Activated T-cell treated with anti-CD3 and anti-CD28 coated beads, Interleukin-2, amount 50 U/mL, for 1 hour (primary cell): ENCODE measurements at regions not wholly inside any gene's neighbourhood (a gene's known extent, or its start where the extent isn't known, plus 50 kb on each side); places are given as distances from the start of the nearest gene placed in this dataset.
A peak's percentile ranks its signal among the peaks of the same experiment; 100 is the strongest.
"Not testable (repeated sequence)": the region's sequence is repeated elsewhere in the genome, so short reads cannot be mapped to it uniquely, and the experiment has no call there.

Source experiments
- DNase-seq: peaks from one replicate; pipeline ENCODE4 v3.0.0-alpha.2; 2020

DNA sequence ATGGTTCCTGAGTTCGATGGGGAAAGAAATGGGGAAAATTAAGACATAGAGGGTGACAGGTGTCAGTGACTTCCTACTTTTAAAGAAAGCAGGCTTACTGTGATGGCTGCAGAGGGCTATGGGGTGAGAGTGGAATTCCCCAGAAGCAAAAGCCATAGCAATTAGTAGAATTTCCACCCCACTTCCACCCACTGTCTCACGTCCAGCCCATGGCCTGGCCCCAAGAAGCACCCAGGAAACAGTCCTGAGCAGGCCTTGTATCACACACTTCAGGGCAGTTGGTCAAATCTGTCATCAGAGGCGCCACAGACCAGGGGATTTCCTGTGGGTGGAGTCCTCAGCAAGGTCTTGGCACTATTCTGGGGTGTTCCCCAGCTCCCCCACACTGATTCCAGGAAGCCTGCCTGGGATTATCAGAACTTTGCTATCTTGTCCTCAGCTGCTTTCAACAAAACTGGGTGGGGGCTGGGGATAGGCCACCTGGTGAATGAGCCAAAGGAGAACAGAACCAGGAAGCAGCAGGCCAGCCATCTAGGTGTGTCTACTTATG is 120.1 kb upstream of the CCND2 start:
- DNase-seq = peak; percentile 60

DNA sequence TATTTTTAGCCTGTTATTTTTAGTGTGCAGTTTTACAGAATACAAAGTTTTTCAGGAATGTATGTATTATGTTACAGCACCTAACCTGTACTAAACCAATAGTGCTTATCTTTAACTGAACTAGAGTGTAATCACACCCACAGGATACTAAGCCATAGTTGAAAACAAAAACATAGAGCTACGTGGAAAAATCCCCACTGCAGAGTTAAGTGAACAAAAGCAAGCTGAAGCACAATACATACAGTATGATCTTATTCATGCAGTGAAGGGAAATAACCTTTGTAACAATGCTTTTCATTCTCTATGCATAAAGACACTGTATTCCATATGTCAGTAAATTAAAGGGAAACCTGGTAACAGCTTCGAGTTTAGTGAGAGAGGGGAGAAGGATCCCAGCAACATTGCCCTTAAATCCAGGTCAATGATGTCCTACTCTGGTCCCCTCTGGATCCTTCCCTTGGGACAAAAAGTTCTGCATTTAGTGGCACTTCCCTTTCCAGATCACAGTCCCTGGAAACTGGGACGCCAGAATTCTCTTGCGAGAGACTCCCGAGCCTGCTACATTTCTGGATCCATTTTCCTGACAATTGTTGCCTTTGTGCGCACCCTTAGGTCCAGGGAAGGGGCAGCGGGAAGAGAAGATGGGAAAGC is 121.3 kb upstream of the CCND2 start:
- no peak for DNase-seq

DNA sequence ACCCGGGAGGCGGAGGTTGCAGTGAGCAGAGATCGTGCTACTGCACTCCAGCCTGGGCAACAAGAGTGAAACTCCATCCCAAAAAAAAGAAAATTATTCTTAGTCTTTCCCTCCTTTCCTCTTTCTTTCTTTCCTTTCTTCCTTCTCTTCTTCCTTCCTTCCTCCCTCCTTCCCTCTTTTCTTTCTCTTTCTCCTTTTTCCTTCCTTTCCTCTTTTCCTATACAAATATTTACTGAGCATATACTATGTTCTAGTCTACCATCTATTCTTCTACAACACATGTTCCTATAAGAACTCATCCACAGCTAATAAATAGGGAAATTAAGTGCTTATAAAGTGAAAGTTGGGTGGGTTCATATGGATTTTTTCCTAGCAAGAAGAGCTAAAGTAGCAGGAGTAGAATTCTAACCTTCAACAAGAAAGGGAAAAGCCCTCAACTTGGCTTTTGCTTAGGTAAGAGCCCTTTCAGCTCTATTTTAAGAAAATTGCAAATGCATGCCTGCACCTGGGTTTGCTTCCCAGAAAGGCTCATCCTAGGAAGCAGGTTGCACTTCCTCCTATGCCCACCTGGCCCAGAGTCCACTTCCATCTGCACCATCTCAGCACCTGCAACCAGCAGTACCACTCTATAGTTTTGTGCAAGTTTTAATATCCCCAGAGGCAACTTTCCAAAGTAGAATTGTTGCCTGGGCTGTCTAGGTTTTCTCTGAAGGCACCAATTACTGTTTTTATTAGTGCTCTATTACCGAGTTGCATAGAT is 122.0 kb upstream of the CCND2 start:
- DNase-seq = no peak

DNA sequence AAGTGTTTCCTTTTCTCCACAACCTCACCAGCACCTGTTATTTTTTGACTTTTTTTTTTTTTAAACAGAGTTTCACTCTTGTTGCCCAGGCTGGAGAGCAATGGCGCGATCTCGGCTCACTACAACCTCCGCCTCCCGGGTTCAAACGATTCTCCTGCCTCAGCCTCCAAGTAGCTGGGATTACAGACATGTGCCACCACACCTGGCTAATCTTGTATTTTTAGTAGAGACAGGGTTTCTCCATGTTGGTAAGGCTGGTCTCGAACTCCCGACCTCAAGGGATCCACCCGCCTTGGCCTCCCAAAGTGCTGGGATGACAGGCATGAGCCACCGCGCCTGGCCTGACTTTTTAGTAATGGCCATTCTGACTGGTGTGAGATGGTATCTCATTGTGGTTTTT is 123.2 kb upstream of the CCND2 start:
- DNase-seq = not testable (repeated sequence)

DNA sequence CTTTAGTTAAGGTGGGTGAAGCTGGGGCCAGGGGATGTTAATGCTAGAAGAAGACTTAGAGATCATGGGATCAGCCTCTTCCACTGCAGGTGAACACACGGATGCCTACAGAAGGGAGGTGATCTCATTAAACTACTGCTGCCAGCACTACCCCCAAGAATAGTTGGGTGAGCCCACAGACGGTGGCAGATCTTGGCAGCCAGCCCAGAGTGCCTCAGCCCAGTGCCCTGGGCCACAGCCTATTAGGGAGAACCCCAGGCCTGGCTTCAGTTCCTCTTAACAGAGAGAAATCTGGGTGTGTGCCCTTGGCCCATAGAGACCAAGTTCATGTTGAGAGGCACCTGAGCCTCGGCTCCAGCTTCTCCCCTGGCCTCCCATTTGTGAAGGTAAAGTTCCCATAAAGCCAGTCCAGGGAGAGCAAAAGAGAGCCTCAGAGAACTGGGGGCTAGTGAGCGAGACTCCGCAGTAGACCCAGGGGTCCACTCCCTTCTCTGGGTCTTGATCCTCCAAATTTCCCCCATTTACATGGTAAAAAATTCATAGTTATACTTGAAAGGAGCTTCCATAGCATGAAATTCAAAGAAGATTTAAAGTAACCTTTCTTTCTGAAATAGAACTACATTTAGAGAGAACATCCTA is 125.0 kb upstream of the CCND2 start:
- peak; percentile 51 for DNase-seq

DNA sequence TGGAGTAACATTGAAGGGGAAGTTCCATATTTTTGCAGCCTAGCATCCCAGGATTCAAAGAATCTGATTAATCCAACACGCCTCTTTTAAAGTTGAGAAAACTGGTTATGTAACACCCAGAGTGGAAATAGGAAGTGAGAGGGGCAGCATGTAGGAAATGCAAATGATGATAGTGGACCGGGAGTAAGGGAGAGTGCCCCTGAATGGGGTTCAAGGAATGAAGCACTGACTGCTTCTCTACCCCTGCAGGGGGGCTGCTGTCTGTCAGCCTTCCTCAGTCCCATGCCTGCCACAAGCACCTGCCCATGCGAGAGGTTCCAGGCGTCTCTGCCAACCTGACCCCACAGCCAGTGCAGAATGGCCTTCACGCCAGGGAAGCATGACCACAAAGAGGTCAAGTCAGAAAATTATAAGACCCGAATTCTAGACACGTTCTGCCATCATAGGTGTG is 126.5 kb upstream of the CCND2 start:
- no peak for DNase-seq

DNA sequence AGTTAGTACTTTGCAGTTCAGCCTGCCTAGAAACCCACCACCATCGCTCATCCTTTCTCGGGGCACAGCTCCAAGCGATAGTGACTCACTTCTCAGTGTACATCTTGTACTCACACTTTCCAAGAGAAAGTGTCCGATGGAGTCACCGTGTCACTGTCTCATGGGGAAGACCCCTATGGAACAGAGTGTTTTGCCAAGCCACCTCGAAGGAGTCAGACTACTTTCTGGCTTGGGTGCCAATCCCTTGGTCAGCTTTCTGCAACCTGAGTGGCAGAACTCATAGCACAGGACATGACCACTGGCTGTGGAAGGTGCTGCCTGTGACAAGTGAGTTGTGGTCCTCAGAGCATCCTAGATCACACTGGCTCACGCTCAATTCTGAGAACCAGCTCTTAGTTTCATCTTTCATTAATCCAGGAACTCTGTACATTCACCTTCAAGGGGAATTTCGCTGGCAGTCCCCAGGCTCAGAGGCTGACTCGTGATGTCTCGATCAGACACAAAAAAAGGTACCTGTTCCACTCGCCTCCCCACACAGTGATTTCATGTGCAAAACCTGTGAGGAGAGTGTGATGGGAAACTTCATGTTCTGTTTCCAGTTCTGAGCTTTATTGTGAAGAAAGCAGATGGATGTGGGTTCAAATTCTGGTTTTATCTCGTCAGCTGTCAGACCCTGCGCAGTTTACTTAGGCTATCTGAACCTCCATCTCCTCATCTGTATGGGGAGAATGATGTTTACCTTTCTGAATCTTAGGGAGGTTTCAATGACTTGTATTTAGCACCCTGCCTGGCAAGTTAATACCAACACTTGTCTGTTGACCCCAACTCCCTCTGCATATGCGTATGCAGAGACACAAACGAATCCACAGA is 127.3 kb upstream of the CCND2 start:
- DNase-seq = peak; percentile 47

DNA sequence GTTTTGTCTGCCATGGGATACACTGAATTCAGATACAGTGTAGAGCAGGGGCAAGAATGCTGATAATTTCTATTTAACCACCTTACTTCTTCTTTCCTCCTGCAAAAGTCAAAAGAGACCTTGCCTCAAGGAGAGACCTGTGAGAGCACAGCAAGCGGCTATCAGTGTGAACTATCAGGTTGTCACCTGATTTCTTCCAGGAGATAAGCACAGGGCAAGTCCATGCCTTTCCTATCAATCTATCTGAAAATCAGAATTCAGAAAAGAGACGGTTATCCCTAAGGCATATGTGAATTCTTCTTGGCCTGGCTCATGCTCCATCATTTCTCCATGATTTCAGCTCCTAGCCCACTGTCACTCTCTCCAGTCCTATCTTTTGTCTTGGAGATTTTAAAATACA is 128.9 kb upstream of the CCND2 start:
- DNase-seq = no peak

DNA sequence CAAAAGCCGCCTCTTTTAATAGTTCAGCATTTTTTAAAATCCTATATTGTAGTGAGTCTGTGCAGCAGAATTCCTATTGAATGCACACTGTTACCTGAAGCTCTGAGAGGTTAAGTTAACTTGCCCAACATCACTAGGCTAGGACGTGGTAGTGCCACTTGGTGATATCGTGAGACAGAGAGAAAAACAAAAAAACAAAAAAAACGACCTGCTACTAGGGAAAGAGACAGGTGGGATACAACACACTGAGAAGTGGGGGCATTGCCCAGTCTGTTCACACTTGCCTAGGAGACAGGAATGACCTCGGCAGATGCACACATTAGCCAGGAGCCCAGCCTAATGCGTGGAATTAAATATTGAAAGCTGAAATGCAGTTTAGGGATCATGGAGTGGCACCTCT is 129.7 kb upstream of the CCND2 start:
- peak; percentile 25 for DNase-seq

DNA sequence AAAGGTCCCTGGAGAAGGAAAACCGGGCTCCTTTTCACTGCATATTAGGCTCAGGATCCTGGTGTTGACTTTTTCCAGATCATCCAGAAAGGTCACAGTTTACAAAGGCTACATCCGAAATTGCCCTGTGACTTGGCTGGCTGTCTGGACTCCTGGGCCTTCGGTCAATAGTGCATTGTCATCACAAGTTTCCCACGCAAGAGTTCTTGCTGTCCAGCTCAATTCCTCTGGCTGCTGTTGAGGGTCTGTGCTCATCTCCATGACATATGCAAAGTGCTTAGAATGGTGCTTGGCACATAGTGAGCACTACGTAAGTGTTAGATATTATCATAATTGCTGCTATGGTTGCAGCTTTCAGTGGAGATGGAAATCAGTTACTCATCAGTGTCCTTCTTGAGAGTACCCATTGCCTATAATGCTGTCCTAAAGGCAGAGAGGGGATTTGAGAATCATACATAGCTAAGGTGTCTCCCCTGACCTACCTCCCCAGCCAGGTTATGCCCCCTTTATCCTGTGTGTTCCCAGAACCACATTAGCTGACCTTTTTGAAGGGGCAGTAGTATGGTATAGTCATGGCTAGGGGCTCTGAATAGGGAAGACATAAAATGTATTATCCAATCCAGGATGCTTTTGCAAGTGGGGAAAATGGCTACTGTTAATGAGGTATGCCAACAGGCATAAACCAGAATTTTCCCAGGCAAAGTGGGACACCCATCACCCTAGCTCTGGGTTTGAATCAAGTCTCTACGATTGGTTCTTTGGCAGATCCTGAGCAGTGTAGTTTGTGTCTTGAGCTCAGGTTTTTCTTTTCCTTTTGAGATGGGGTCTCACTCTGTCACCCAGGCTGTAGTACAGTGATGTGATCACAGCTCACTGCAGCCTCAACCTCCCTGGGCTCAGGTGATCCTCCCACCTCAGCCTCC is 132.0 kb upstream of the CCND2 start:
- DNase-seq = no peak

DNA sequence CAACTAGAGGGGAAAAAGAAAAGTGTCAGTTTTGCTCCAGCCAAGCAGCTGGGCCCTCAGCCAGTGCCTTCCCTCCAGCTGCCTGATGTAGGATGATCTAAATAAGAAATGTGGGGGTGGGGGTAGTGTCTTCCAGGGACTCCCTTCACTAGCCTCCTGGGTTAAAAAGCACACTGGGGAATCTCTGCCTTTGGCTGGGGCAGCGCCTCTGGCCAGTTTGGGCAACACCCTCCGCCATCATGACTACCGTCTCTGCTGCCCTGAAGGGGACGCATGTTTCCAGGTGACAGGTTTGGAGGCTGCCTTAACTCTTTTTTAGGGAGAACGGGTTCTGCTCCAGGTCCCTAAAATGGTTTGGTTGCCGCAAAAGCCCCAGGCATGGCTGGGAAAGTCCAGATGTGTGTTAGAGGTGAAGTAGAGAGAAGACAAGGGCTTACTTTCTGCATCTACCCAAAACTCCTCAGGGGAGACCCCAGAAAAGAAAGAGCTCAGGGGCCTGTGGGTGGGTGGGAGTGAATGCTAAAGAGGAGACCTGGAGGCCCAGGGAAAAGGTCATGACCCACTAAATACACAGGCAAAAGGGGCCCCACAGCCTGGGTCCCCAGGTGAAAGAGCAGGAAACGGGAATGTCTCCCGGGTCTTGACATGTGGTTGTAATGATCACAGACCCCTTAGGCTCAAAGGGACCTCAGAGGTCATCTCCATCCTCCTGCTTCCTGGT is 132.8 kb upstream of the CCND2 start:
- DNase-seq = no peak

DNA sequence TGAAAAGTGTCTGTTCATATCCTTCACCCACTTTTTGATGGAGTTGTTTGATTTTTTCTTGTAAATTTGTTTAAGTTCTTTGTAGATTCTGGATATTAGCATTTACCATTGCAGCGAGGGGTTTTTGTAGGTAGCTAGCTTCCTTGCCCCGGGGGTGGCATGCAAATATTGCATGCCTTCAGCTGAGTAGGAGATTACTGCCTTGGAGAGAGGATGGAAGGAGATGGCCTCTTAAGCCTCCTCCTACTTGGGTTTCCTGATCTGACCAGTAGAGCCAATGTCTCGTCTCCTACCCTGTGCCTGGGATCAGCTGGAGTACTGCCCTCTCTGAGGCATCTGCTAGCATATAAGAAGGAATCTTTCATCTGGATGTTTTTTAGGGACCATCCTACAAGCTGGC is 134.4 kb upstream of the CCND2 start:
- no peak for DNase-seq

DNA sequence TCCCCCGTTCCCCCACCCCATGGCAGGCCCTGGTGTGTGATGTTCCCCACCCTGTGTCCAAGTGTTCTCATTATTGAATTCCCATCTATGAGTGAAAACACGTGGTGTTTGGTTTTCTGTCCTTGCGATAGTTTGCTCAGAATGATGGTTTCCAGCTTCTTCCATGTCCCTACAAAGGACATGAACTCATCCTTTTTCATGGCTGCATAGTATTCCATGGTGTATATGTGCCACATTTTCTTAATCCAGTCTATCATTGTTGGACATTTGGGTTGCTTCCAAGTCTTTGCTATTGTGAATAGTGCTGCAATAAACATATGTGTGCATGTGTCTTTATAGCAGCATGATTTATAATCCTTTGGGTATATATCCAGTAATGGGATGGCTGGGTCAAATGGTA is 135.0 kb upstream of the CCND2 start:
- DNase-seq = not testable (repeated sequence)

DNA sequence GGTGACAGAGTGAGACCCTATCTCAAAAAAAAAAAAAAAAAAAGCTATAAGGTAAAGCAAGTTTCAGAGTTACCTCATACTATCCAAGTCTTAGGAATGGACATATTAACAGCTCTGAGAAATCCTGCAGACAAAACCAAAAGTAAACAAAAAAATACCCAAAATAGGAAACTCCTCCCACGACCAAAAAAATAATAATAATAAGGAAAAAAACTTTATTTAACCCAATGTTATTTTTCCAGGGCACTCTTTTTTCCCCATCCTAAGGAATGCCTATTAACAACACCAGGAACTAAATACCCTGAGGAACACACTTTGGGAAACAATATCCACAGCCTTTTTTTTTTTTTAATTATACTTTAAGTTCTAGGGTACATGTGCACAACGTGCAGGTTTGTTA is 135.5 kb upstream of the CCND2 start:
- DNase-seq = no peak

DNA sequence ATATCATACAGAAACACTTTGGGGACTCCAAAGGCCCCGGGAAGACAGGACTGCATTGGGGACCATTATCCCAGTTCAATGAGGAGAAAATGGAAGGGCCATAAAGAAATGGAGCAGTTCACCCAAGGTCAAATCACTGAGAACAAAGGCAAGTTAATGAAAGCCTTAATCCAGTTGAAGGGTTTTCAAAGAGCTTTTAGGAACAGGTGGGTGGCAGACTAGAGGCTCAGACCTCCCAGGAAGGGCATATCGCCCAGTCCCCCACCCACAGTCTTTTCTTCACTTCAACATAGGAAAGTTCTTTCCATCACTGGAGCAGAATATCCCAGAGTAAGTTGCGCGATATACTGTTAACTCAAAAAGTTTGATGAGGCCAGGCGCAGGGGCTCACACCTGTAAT is 136.1 kb upstream of the CCND2 start:
- no peak for DNase-seq

DNA sequence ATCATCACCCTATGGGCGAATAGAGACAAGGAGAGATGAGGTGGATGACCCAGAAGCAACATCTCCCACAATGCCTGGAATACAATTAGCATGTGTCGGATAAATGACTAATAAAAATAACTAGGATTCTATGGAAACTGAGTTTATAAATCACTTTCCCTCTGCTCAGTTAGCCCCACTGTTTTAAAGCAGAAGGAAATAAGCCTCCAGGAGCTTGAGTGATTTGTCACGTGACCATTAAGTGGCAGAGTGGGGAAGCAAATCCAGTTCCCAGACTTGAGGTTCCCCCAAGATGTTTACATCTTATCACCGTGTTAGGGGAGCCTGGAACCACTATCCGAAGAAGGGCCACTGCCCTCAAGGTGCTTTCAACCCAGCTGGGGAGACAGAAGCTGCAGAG is 136.5 kb upstream of the CCND2 start:
- DNase-seq = no peak

DNA sequence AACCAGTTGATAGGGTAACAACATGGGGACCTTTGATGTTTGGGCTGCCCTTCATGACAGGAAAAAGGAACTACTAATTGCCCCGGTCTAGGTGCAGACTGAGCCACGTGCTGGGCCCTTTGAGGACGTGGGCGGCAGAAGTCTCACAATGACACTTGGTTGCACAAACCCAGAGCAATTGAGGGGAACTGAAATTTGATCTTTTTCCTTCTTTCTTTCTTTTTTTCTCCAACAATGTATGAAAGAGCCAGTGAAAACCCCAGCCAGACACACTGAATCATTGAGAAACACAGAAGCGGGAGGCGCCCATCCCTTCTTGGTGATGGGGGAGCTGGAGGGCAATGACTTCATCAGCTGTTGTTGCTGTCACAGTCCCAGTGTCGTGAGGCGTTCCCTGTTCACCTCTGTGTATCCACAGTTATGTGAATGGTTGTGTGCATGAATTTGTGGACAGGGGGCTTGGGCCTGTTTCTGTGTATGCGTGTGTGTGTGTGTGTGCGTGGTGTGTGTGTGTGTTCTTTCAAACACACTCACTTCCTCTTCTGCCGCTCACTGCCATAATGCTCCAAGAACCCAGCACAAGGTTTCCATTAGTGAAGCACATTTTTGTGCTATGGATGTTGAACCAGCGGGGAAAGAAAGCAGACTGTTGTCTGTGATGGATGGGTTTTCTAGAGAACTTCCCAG is 137.5 kb upstream of the CCND2 start:
- no peak for DNase-seq

DNA sequence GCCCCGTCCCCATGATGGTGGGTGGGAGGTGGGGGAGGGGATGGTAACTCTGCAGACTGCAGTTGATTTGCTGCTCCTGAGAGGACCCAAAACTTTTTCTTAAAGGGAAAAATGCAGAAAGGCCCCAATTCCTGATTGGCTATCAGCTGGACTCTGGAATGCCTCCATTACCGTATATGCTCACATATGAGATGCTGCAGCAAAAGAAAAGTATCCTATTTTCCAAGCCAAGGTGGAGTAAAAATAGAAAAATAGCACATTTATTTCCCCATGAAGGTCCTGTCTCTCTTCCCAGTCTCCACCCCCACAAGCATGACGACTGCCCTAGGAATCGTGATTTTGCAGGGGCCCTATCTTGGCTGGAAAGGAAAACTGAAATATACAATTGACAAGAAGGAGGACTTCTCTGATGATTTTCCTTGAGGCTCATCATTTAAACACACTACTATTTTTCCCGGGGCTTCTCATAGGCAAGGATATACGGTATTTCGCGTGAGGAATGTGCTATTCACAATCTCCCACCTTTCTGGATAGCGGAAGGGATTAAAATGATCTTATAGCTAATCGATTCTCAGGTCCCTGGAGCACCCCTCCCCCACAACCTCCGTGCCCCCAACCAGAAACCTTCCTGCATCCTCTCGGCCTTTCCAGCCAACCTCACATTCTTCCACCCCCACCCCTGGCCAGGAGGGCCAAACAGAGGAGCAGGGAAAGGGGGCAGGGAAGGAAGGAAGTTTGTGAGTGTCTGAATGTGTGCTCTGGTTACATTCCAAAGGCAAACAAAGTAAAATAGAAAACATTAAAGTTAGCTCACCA is 138.9 kb upstream of the CCND2 start:
- DNase-seq = no peak

DNA sequence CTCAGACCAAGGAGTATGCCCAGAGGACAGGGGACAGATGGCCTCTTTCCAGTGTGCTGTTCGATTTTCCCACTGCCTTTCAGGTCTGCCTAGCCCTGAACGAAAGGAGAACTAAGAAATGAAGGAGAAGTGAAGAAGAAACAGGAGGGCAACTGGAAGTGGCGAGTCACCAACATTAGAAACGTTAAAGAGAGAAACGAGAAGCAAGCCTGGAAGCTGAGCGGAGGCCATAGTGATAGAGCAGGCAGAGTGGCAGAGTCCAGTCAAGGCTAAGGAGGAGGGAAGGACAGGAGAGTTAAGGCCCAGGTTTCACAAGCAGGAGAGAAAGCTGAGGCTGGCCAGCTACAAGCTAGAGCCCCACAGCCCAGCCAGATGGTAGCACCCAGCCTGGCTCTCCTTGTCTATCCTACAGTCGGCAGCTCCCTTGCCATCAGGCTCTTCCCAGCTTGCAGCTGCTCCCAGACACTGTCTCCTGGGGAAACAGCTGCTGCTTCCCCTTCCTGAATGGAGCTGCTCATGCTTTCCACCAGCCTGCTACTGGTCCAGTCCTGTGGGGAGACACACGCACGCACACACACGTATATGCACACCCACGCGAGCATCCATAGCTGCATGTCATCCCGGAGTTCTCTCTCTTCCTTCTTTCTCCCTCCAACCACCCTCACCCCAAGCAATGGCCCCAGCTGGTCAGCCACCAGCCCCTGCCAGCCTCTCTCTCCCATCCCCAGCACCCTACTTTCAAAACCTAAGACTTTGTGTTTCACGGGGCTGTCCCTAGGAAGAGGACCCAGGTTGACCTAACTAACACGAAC is 139.7 kb upstream of the CCND2 start:
- no peak for DNase-seq
